Activated T-cell treated with anti-CD3 and anti-CD28 coated beads, Interleukin-2, amount 50 U/mL, for 24 hours (primary cell): ENCODE measurements at regions not wholly inside any gene's neighbourhood (a gene's known extent, or its start where the extent isn't known, plus 50 kb on each side); places are given as distances from the start of the nearest gene placed in this dataset.
"Not testable (repeated sequence)": the region's sequence is repeated elsewhere in the genome, so short reads cannot be mapped to it uniquely, and the experiment has no call there.

Source experiments
- DNase-seq: peaks from one replicate; pipeline ENCODE4 v3.0.0-alpha.2; 2020
- H3K27ac Mint-ChIP-seq: 2 replicates; pipeline ENCODE4 v1.8.0; 2020; ENCODE audit warnings: mild to moderate bottlenecking, mixed read lengths
- H3K27me3 Mint-ChIP-seq: 2 replicates; pipeline ENCODE4 v1.8.0; 2020; ENCODE audit warnings: mixed read lengths
- H3K36me3 Mint-ChIP-seq: 2 replicates; pipeline ENCODE4 v1.8.0; 2020; ENCODE audit warnings: low read depth, mixed read lengths
- H3K4me1 Mint-ChIP-seq: 2 replicates; pipeline ENCODE4 v1.8.0; 2020; ENCODE audit warnings: low read depth, mixed read lengths
- H3K4me3 Mint-ChIP-seq: 2 replicates; pipeline ENCODE4 v1.8.0; 2020; ENCODE audit warnings: mild to moderate bottlenecking, moderate library complexity, mixed read lengths
- H3K9me3 Mint-ChIP-seq: 2 replicates; pipeline ENCODE4 v1.8.0; 2020; ENCODE audit warnings: mixed read lengths

GRCh38 chr17:63285551-63285950 is 160.6 kb downstream of the CYB561 start:
- no peaks in the 10 kb centered on the region for H3K4me1 Mint-ChIP-seq
- no peak for DNase-seq
- H3K36me3 Mint-ChIP-seq: peaks cover 24% of the 10 kb centered on the region
- no peak overlapping the region for H3K4me3 Mint-ChIP-seq
- no peak overlapping the region for H3K27ac Mint-ChIP-seq
- no peaks in the 10 kb centered on the region for H3K27me3 Mint-ChIP-seq
- peaks cover 25% of the 10 kb centered on the region for H3K9me3 Mint-ChIP-seq

DNA sequence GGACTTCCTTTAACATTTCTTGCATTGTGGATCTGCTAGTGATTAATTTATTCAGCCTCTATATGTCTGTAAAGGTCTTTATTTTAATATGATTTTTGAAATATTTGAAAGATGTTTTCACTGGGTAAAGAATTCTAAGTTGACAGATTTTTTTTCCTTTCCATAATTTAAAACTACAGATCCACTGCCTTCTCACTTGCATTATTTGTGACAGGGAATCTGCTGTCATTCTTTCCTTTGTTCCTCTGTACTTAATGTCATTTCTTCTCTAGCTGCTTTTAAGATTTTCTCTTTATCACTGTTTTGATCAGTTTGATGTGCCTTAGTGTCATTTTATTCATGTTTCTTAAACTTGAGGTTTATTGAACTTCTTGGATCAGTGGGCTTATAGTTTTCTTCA is 159.9 kb downstream of the CYB561 start:
- Mint-ChIP-seq H3K36me3 (peaks cover 24% of the 10 kb centered on the region), H3K27me3 (no peaks in the 10 kb centered on the region), H3K9me3 (peaks cover 25% of the 10 kb centered on the region), H3K27ac (no peak overlapping the region), H3K4me1 (no peaks in the 10 kb centered on the region), H3K4me3 (no peak overlapping the region)
- no peak for DNase-seq

- not testable (repeated sequence) for H3K4me1 Mint-ChIP-seq, H3K27ac Mint-ChIP-seq, H3K4me3 Mint-ChIP-seq, H3K27me3 Mint-ChIP-seq, DNase-seq
- H3K36me3 Mint-ChIP-seq: peaks cover 24% of the 10 kb centered on the region
- peaks cover 25% of the 10 kb centered on the region for H3K9me3 Mint-ChIP-seq
Observed at GRCh38 chr17:63287006-63287405, 159.1 kb downstream of the CYB561 start.

DNA sequence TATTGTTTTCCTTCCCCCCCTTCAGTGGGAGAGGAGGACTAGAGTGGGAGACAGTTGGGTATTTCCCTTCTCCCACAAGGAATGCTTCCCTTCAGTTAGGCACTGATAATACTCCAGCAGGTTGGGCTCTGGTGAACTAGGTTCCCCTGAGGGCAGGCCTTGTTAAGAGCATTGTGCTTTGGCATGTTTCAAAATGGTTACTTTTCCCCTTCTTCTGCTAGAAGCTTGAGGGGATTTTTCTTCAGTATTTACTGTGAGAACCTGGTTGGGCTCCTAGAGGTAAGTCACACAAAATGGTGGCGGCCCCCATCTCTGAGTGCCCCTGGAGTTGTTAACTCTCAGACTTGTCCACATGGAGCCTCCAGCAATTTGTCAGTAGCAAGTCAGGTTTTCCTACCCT is 156.2 kb downstream of the CYB561 start:
- H3K4me3 Mint-ChIP-seq: no peak overlapping the region
- H3K9me3 Mint-ChIP-seq: peaks cover 14% of the 10 kb centered on the region
- no peak overlapping the region for H3K27ac Mint-ChIP-seq
- H3K27me3 Mint-ChIP-seq: no peaks in the 10 kb centered on the region
- H3K4me1 Mint-ChIP-seq: no peaks in the 10 kb centered on the region
- H3K36me3 Mint-ChIP-seq: peaks cover 20% of the 10 kb centered on the region
- no peak for DNase-seq

GRCh38 chr17:63290351-63290750 is 155.8 kb downstream of the CYB561 start:
- peaks cover under 1% of the 10 kb centered on the region for H3K4me1 Mint-ChIP-seq
- no peak for DNase-seq
- H3K27me3 Mint-ChIP-seq: no peaks in the 10 kb centered on the region
- peaks cover 16% of the 10 kb centered on the region for H3K36me3 Mint-ChIP-seq
- no peak overlapping the region for H3K4me3 Mint-ChIP-seq
- H3K27ac Mint-ChIP-seq: no peak overlapping the region
- H3K9me3 Mint-ChIP-seq: peaks cover 10% of the 10 kb centered on the region

DNA sequence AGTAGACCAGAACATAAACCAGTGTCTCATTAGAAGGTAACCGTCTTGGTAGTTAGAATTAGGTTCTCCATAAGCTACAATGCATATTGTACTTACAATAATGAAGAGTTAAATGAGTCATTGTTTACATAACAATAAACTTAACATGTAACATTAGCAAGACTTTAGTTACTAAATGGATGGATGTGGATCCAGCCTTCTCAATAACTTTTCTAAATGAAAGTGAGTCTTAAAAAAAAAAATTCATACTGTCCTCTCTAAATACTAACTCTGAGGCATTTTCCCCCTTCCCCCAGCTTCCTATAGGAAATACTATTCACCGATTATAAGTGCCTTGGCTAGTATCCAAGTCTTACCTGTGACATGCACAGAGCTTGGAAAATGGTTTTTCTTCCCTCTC is 155.3 kb downstream of the CYB561 start:
- no peak overlapping the region for H3K27ac Mint-ChIP-seq
- no peak for DNase-seq
- no peak overlapping the region for H3K4me3 Mint-ChIP-seq
- H3K27me3 Mint-ChIP-seq: no peaks in the 10 kb centered on the region
- H3K36me3 Mint-ChIP-seq: peaks cover 14% of the 10 kb centered on the region
- peaks cover 7% of the 10 kb centered on the region for H3K9me3 Mint-ChIP-seq
- H3K4me1 Mint-ChIP-seq: peaks cover 3% of the 10 kb centered on the region

DNA sequence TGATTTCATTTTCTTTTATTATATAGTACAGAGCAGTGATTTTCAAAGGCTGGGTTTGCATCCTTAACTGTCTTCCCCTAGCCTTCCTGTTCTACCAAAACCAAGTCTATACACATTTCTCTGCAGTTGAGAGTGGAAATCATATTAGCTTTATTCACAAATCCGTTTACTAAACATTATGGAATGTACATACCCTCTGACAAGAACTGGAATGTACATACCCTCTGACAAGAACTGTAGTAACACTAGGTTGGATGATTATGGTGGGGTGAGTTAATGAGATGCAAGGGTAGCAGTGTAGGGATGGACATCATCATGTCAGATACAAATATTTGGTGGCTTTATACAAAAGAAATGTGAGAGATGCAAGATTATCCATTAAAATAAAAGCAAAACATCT is 154.8 kb downstream of the CYB561 start:
- peaks cover 13% of the 10 kb centered on the region for H3K36me3 Mint-ChIP-seq
- H3K4me3 Mint-ChIP-seq: no peak overlapping the region
- peaks cover 11% of the 10 kb centered on the region for H3K9me3 Mint-ChIP-seq
- no peak overlapping the region for H3K27ac Mint-ChIP-seq
- H3K27me3 Mint-ChIP-seq: no peaks in the 10 kb centered on the region
- peaks cover 7% of the 10 kb centered on the region for H3K4me1 Mint-ChIP-seq
- no peak for DNase-seq

DNA sequence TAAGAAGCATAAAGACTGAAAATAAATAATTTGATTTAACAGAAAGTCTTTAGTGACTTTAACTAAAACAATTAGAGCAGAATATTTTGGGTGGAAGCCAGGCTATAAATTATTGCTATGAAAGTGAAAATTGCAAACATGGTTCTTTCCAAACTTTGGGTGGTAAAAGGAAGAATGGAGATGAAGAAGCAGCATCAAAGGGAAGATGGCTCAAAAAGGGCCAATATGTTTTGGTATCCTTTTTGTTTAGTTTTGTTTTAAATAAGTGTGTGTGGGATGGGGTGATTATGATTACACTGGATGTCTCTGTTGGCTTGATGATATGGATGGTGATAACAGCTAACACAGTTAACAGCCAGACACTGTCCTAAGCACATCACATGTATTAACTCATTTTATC is 153.7 kb downstream of the CYB561 start:
- H3K9me3 Mint-ChIP-seq: peaks cover 13% of the 10 kb centered on the region
- H3K27me3 Mint-ChIP-seq: no peaks in the 10 kb centered on the region
- no peak overlapping the region for H3K27ac Mint-ChIP-seq
- no peak overlapping the region for H3K4me3 Mint-ChIP-seq
- H3K4me1 Mint-ChIP-seq: peaks cover 7% of the 10 kb centered on the region
- peaks cover 9% of the 10 kb centered on the region for H3K36me3 Mint-ChIP-seq
- DNase-seq: no peak

GRCh38 chr17:63293323-63294075 is 152.6 kb downstream of the CYB561 start:
- H3K36me3 Mint-ChIP-seq: peaks cover 4% of the 10 kb centered on the region
- H3K9me3 Mint-ChIP-seq: peaks cover 14% of the 10 kb centered on the region
- no peak for DNase-seq
- H3K4me1 Mint-ChIP-seq: peaks cover 7% of the 10 kb centered on the region
- no peak overlapping the region for H3K4me3 Mint-ChIP-seq
- no peak overlapping the region for H3K27ac Mint-ChIP-seq
- H3K27me3 Mint-ChIP-seq: no peaks in the 10 kb centered on the region

GRCh38 chr17:63294776-63295175 is 151.3 kb downstream of the CYB561 start:
- Mint-ChIP-seq H3K9me3 (peaks cover 17% of the 10 kb centered on the region), H3K4me3 (no peak overlapping the region), H3K36me3 (peaks cover 4% of the 10 kb centered on the region), H3K4me1 (peaks cover 7% of the 10 kb centered on the region), H3K27me3 (no peaks in the 10 kb centered on the region), H3K27ac (no peak overlapping the region)
- DNase-seq: no peak

GRCh38 chr17:63295288-63295687 is 150.8 kb downstream of the CYB561 start:
- Mint-ChIP-seq H3K4me3 (no peak overlapping the region), H3K4me1 (peaks cover 7% of the 10 kb centered on the region), H3K27ac (no peak overlapping the region), H3K36me3 (peaks cover 6% of the 10 kb centered on the region), H3K9me3 (peaks cover 18% of the 10 kb centered on the region), H3K27me3 (no peaks in the 10 kb centered on the region)
- no peak for DNase-seq

- Mint-ChIP-seq H3K36me3 (peaks cover 6% of the 10 kb centered on the region), H3K27me3 (no peaks in the 10 kb centered on the region), H3K9me3 (peaks cover 22% of the 10 kb centered on the region), H3K4me1 (peaks cover 7% of the 10 kb centered on the region), H3K27ac (no peak overlapping the region), H3K4me3 (no peak overlapping the region)
- DNase-seq: no peak
Observed at GRCh38 chr17:63295839-63296590, 150.1 kb downstream of the CYB561 start.

- not testable (repeated sequence) for H3K4me3 Mint-ChIP-seq, H3K4me1 Mint-ChIP-seq, DNase-seq, H3K27ac Mint-ChIP-seq, H3K27me3 Mint-ChIP-seq, H3K36me3 Mint-ChIP-seq
- H3K9me3 Mint-ChIP-seq: peaks cover 33% of the 10 kb centered on the region
Observed at GRCh38 chr17:63298916-63299315, 147.2 kb downstream of the CYB561 start.

GRCh38 chr17:63304704-63305261 is 141.3 kb downstream of the CYB561 start:
- Mint-ChIP-seq H3K9me3 (peaks cover 16% of the 10 kb centered on the region), H3K4me3 (no peak overlapping the region), H3K36me3 (peaks cover 2% of the 10 kb centered on the region), H3K27me3 (no peaks in the 10 kb centered on the region), H3K27ac (no peak overlapping the region), H3K4me1 (no peaks in the 10 kb centered on the region)
- no peak for DNase-seq

GRCh38 chr17:63305857-63306256 is 140.2 kb downstream of the CYB561 start:
- H3K4me3 Mint-ChIP-seq: no peak overlapping the region
- H3K27ac Mint-ChIP-seq: no peak overlapping the region
- no peaks in the 10 kb centered on the region for H3K27me3 Mint-ChIP-seq
- H3K36me3 Mint-ChIP-seq: no peaks in the 10 kb centered on the region
- no peak for DNase-seq
- H3K9me3 Mint-ChIP-seq: peaks cover 11% of the 10 kb centered on the region
- H3K4me1 Mint-ChIP-seq: no peaks in the 10 kb centered on the region
